ENCODE measurements at regions not wholly inside any gene's neighbourhood (a gene's known extent, or its start where the extent isn't known, plus 50 kb on each side); places are given as distances from the start of the nearest gene placed in this dataset.

DNA sequence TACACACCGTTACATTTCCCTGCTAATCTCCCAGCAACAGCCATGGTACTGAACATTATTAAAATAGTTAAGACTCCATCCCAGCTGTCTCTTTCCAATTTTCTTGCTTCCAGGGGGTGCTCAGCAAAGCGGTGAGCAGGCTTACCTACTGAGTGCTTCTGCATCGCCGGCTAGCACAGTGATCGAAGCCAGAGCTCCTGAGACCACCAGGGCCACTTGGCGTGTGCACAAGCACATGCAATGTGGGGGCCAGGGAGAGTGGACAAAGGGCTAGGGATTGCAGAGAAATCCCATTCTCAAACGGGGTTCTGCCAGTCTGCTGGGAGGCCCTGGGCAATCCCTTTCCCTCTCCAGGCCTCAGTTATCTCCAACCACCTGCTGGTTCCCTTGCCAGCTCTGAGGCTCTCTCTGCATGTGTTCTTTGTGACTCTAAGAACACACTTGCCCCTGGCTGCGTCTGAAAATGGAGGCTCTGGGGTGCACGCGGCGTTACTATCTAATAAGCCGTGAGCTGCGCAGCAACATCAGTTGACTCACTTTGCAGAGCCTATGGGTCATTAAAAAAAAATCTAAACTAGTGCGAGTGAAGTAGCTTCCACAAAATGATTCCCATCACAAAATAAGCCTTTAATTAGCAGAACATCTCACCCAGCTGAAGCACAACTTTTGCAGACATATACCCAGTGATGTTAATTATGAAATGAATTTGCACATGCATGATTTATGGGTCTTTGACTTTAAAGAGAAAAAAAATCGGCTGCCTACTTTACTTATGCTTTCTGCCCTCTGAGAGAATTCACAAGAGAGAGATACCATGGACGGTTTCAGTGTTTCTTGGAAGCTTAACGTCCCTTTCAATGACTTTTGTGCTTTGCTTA is 271.5 kb downstream of the TLE3 start:
- DNase-seq = no peak

- DNase-seq = no peak
Observed at GRCh38 chr15:69826819-69827175, 270.9 kb downstream of the TLE3 start.

DNA sequence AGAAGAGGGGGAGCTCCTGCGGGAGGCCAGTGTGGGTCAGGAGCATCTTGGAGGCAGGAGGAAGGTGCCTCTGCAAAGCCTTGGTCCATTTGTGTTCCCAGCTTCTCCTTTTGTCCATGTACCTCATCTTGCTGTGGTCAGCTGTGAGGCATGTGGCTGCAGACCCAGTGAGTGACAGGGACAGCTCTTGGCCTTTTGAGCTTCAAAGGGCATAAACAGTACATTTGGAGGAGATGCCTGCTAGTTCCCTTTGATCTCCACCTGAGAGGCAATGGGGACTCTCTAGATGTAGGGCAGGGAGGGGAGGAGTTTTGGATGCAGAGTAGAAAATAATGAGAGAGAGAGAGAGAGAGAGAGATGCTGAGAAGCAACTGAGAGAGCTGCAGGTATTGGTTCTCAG is 270.0 kb downstream of the TLE3 start:
- DNase-seq = no peak

DNA sequence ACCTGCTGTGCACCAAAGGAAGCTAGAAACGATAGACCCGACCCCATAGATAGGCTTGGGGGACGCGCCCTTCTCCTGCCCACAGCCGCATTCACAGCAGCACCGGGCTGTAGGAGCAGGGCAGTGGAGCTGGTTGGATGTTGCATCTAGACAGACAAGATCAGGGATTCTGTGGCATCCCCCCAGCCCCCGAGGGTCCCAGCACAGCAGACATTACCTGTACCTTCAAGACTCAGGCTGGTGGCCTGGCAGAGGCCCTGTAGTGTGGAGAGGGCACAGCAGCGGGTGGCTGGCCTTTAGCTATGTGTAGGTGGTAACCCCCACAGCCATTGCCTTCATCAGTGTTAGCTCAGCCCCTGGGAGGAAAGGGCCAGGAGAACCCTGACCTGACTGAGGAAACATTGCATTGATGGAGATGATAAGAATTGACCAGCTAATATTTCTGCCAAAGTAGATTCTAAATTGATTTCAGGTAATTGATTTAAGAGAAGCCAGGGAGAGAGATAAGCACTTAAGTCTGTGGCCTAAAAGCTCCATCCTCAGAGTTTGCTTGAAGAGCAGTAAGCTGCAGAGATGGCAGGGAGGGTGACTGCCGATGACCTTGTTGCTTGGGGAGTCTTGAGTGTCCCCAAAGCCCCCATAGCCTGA is 269.4 kb downstream of the TLE3 start:
- DNase-seq = no peak

DNA sequence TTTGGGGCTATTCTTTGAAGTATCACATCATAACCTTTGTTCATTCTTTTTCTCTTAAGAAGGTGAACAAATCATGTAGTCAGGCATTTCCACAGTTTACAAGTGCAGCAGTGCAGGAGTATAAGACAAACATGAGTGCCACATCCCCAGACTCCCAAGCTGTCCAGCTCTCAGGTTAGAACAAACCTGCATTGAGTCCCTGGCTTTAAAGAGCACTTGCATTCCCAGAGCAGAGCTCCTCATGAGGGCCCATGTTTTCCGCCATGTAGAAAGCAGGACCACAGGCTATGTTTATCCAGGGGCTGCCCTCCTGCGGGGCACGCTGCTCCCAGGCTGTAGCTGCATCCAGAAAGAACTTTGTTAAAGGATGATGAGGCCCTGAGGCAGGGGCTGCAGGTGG is 267.7 kb downstream of the TLE3 start:
- no peak for DNase-seq

DNA sequence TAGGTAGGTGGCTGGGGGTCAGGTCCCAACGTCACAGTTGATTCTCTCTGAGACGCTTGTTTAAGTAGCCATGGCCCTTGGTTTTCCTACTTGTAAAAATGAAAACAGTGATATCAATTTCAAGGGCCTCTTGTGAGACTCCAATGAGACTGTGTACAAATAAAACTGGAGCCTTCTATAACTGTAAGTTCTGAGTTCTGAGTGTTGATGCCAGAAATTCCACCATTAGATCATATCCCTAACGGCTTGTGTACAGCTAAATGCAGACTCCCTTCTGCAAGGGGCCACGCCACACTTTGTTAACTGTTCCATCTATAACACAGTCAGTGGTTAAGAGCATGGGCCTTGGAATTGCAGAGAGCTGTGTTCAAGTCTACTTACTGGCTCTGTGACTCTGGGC is 267.3 kb downstream of the TLE3 start:
- DNase-seq = no peak

GRCh38 chr15:69830876-69831275 is 266.8 kb downstream of the TLE3 start:
- no peak for DNase-seq

DNA sequence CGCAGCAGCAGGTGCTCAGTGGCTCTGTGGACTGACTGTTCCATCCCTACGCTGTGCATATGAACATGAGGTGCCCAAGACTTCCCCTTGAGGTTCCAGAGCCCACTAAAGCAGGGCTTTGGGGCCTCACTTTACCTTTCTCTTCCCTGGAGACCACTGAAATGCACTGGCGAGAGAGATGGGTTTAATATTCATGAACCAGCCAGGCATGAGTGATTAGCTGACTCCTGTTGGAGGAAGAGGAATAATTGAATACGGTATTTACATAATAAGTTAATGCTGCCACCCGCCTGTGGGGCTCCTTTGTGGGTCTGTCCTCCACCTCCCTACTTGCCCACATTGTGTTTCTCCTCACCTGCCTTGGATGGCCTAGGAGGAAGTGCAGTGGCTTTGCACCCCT is 263.4 kb downstream of the TLE3 start:
- no peak for DNase-seq

- DNase-seq = no peak
Observed at GRCh38 chr15:69834761-69835160, 263.0 kb downstream of the TLE3 start.

DNA sequence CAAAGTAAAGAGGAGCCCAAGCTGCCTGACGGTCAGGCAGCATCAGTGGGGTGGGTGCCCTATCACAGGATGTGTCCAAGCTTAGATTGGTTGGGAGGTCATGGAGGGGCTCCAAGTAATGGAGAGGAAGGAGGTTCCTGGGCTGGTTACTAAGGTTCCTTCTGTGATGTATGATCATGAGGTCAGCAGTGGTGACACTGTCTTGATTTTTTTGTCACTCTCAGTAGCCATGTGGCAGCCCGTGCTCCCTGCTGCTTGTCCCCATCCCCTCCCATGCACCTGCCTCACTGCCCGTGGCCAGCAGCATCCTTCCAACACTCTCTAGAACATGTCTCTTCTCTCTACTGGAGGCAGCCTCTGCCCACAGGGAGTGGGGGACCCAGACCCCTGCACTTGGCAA is 261.7 kb downstream of the TLE3 start:
- no peak for DNase-seq

GRCh38 chr15:69836526-69837230 is 261.0 kb downstream of the TLE3 start:
- DNase-seq = no peak

GRCh38 chr15:69838338-69838737 is 259.4 kb downstream of the TLE3 start:
- DNase-seq = no peak

GRCh38 chr15:69838994-69839393 is 258.7 kb downstream of the TLE3 start:
- DNase-seq = no peak

DNA sequence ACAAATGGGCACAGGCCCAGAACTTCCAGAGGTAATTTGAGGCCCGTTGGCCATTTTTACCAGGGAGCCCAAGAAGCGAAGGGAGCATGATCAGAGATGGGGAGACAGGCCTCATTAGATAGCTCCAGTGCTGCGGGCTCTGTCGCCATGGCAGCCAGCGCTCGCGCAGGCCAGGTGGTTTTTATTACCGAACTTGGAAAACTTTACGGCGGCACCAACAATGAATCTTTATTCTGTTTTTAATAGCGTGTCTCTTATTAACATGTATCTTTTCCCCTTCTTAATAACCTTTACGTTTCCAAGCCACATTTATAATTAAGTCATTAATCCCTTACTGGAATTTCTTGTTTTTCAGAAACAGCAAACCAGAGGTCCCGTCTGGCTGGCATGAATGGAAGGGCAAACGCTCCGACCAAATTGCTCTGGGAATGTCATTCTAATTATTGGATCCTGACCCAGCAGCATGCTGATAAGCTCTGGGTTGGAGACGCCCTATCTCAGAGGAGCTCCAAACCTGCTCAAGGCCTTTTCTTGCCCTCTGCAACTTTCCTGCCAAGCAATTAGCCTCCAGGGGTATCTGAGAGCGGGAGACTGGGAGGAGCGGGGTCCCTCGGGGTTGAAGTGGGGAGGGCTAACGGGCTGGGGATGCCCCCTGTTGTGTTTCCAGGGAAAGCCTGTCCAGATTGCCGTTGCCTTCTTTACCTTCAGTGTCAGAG is 256.4 kb downstream of the TLE3 start:
- no peak for DNase-seq

GRCh38 chr15:69842851-69843250 is 254.9 kb downstream of the TLE3 start:
- DNase-seq = no peak

DNA sequence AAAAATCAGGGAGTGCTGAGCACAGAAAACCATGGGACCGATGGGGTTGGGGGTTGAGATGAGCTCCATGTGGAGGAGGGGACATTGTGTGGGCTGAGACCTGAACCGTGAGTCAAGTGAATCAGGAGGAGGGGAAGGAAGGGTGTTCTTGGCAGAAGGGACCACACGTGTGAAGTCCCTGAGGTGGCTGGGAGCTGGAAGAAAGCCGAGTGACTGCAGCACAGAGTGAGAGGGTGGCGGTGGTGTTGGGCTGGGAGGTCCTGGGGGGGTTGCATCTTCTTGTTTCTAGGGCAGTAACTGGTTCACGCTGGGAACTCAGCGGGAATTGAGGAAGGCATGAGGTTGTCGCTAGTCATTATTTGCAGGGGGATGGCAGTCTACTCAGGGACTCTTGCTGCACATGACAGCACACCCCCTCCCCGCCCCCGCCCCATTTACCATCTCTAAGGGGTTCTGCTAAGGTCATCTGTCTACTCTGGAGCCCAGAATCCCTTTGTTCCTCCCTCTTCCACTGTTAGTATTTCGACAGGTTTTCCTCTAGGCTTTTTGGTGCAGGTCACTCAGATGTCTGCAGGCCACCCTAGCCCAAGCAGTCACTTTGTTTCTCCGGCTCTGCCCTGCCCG is 254.3 kb downstream of the TLE3 start:
- DNase-seq = no peak

GRCh38 chr15:69843900-69844304 is 253.8 kb downstream of the TLE3 start:
- no peak for DNase-seq

DNA sequence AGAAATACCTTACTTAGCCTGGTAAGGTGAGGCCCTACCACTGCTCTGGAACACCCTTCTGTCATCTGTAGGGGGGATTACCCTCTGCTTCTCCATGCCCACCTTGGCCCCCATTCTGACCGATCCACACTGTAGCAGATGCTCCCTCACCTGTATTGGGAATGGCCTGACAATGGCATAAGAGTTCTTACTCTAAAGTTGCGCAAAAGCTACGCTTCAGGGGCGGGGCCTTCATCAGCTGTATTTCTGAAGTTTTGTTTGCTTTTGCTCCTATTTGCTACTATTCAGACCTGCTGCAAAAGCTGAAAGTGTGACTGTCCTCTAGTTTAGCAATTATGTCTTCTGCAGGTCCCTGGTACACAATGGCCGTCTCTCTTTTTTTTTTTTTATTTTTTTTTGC is 252.6 kb downstream of the TLE3 start:
- DNase-seq = no peak

DNA sequence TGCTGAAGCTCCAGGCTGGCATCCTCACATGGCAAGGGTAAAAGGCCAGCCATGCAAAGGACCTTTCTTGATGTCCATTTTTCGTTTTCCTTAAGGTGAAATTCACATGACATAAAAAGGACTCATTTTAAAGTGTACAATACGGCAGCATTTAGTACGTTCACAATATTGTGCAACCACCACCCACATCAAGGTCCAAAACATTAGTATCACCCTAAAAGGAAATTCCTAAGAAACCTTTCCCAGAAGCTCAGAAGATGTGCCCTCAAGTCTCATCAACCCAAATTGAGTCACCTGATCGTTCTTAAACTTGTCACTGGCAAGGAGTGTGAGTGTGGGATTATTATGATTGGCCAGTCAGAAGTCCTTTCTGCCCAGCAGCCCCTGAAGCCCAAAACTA is 250.1 kb downstream of the TLE3 start:
- no peak for DNase-seq

DNA sequence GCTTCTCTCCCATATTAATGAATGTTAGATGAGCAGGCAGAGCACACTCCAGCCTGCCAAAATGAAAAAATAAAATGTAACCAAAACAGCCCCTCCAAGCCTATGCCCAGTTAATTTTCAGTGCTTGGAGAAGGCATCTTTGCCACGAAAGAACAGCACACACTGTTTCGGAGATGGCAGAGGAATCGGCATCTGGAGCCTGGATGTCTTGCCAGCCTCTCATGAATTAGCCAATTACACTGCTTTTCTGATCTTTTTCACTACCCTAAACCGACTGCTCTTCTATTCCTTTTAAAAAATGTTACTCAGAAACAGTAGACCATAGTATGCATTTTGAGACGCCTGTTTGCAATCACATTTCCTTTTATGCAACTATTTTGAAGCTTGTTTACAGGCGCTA is 249.6 kb downstream of the TLE3 start:
- DNase-seq = no peak

DNA sequence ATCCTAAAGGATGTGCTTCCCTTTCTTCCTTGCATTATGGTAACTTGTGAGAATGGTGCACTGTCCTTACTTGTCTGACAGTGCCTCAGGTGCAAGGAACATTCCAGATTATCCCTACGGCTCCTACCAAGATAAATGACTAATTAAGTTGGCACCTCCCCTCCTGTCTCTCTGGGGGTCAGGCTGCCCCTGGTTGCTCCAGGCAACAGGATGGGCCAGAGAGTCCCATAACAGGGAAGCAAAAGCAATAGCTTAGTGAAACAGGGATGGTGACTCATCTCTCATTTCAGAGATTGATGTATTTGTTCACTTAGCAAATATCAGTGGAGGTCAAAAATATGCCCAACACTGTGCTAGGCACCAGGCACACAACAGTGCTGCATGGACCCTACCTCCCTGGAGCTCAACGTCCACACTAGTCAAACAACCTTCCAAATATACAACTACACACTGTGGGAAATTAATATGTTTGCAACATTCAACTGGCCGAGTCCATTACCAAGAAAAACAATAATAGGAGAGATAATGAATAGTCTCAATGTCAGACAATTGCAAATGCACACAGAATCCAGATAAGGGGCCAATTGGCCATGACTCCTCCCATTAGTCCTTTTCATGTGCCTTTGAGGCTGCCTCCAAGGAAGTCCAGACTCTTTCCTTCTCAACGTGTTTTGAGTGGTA is 249.0 kb downstream of the TLE3 start:
- DNase-seq = no peak

- DNase-seq = no peak
Observed at GRCh38 chr15:69849232-69849610, 248.5 kb downstream of the TLE3 start.

Measured in T-helper 9 cell (primary cell).